Muscle of leg (tissue), 3 donors: ENCODE measurements at regions not wholly inside any gene's neighbourhood (a gene's known extent, or its start where the extent isn't known, plus 50 kb on each side); places are given as distances from the start of the nearest gene placed in this dataset.
"Not testable (repeated sequence)": the region's sequence is repeated elsewhere in the genome, so short reads cannot be mapped to it uniquely, and the experiment has no call there.

Source experiments
- DNase-seq: peaks from one replicate; pipeline ENCODE4 v3.0.0; 2013
- H3K27ac ChIP-seq: one replicate; pipeline ENCODE4 v1.5.1; 2013; ENCODE audit warnings: mild to moderate bottlenecking, low read length, control low read depth
- H3K27me3 ChIP-seq: one replicate; pipeline ENCODE4 v1.6.1; 2013; ENCODE audit warnings: low read length; ENCODE audit not compliant: control insufficient read depth, insufficient read depth
- H3K36me3 ChIP-seq: one replicate; pipeline ENCODE4 v1.6.1; 2013; ENCODE audit warnings: low read length; ENCODE audit not compliant: control insufficient read depth, insufficient read depth
- H3K4me1 ChIP-seq: one replicate; pipeline ENCODE4 v1.6.1; 2013; ENCODE audit warnings: low read length; ENCODE audit not compliant: control insufficient read depth, insufficient read depth
- H3K4me3 ChIP-seq: one replicate; pipeline ENCODE4 v1.5.1; 2013; ENCODE audit warnings: low read length, control low read depth
- H3K9me3 ChIP-seq: replicated peaks from 2 replicates; pipeline ENCODE4 v1.6.1; 2013; ENCODE audit warnings: low read depth, low read length; ENCODE audit not compliant: control insufficient read depth
- WGBS: methylation state at CpG from one replicate; pipeline ENCODE4 v1.1.5; 2013; ENCODE audit warnings: missing lambda C conversion rate; ENCODE audit not compliant: insufficient coverage; 5-methylcytosine and 5-hydroxymethylcytosine counted together

GRCh38 chr7:149962685-149963319 is 89.0 kb downstream of the ATP6V0E2 start:
- H3K9me3 ChIP-seq, H3K36me3 ChIP-seq, H3K4me1 ChIP-seq, H3K27ac ChIP-seq, H3K4me3 ChIP-seq, H3K27me3 ChIP-seq: not testable (repeated sequence)
- peak; percentile 4 for DNase-seq
- no CpG with 5 or more reads among the region's 8 CpGs for WGBS

GRCh38 chr7:149963985-149964384 is 90.2 kb downstream of the ATP6V0E2 start:
- not testable (repeated sequence) for H3K4me3 ChIP-seq, H3K9me3 ChIP-seq, H3K27me3 ChIP-seq, H3K27ac ChIP-seq, H3K36me3 ChIP-seq, DNase-seq, H3K4me1 ChIP-seq
- 90% methylated on average over 3 of the region's 5 CpGs for WGBS

- H3K27me3 ChIP-seq, H3K36me3 ChIP-seq, H3K9me3 ChIP-seq, H3K27ac ChIP-seq, H3K4me1 ChIP-seq, H3K4me3 ChIP-seq, DNase-seq: not testable (repeated sequence)
- WGBS = no CpG with 5 or more reads among the region's 2 CpGs
Observed at GRCh38 chr7:149966444-149966843, 92.7 kb downstream of the ATP6V0E2 start.

- H3K27ac ChIP-seq, H3K4me1 ChIP-seq, H3K4me3 ChIP-seq, DNase-seq, H3K36me3 ChIP-seq, H3K27me3 ChIP-seq, H3K9me3 ChIP-seq: not testable (repeated sequence)
- 100% methylated on average over 1 of the region's 10 CpGs for WGBS
Observed at GRCh38 chr7:149972977-149973376, 99.2 kb downstream of the ATP6V0E2 start.

- no CpG with 5 or more reads among the region's 11 CpGs for WGBS
- not testable (repeated sequence) for H3K4me1 ChIP-seq, H3K36me3 ChIP-seq, DNase-seq, H3K9me3 ChIP-seq, H3K27me3 ChIP-seq, H3K27ac ChIP-seq, H3K4me3 ChIP-seq
Observed at GRCh38 chr7:149973681-149974080, 99.9 kb downstream of the ATP6V0E2 start.

- H3K27ac ChIP-seq, DNase-seq, H3K4me1 ChIP-seq, H3K36me3 ChIP-seq, H3K4me3 ChIP-seq, H3K27me3 ChIP-seq, H3K9me3 ChIP-seq: not testable (repeated sequence)
- no CpG with 5 or more reads among the region's 4 CpGs for WGBS
Observed at GRCh38 chr7:149975608-149976007, 101.8 kb downstream of the ATP6V0E2 start.

GRCh38 chr7:149978537-149978936 is 104.8 kb downstream of the ATP6V0E2 start:
- not testable (repeated sequence) for DNase-seq, H3K27ac ChIP-seq, H3K9me3 ChIP-seq, H3K27me3 ChIP-seq, H3K36me3 ChIP-seq, H3K4me1 ChIP-seq, H3K4me3 ChIP-seq
- WGBS = 63% methylated on average over 1 of the region's 3 CpGs

GRCh38 chr7:149978944-149979343 is 105.2 kb downstream of the ATP6V0E2 start:
- H3K27me3 ChIP-seq, H3K4me1 ChIP-seq, H3K4me3 ChIP-seq, H3K27ac ChIP-seq, H3K36me3 ChIP-seq, H3K9me3 ChIP-seq, DNase-seq: not testable (repeated sequence)
- 76% methylated on average over 3 of the region's 10 CpGs for WGBS

- H3K9me3 ChIP-seq = not testable (repeated sequence)
Observed at GRCh38 chr7:149982537-149983112, 108.9 kb downstream of the ATP6V0E2 start.

GRCh38 chr7:149986866-149987265 is 113.1 kb downstream of the ATP6V0E2 start:
- H3K4me3 ChIP-seq, H3K36me3 ChIP-seq, H3K27ac ChIP-seq, H3K9me3 ChIP-seq, H3K4me1 ChIP-seq, H3K27me3 ChIP-seq, DNase-seq: not testable (repeated sequence)
- WGBS = no CpG with 5 or more reads among the region's 3 CpGs

More at GRCh38 chr7:149982537-149983112, 108.9 kb downstream of the ATP6V0E2 start:
- no CpG with 5 or more reads among the region's 4 CpGs for WGBS
- not testable (repeated sequence) for H3K4me3 ChIP-seq, H3K4me1 ChIP-seq, DNase-seq, H3K36me3 ChIP-seq, H3K27ac ChIP-seq, H3K27me3 ChIP-seq
